Peyer's patch (tissue), 4 donors: ENCODE measurements at regions not wholly inside any gene's neighbourhood (a gene's known extent, or its start where the extent isn't known, plus 50 kb on each side); places are given as distances from the start of the nearest gene placed in this dataset.

Experiments
- DNase-seq, 3 donors: peaks; one replicate each; pipeline ENCODE4 v3.0.0-alpha.2; 2017 to 2019
- H3K27ac ChIP-seq, 4 donors: fragments of 200-600 bp; sonication (generic); one replicate each; pipeline ENCODE4 v1.5.1; 2016 to 2019
- H3K27me3 ChIP-seq, 2 donors: fragments of 200-600 bp; sonication (generic); one replicate each; pipeline ENCODE4 v1.5.1; 2019
- H3K36me3 ChIP-seq, 3 donors: fragments of 200-600 bp; sonication (generic); one replicate each; pipeline ENCODE4 v1.5.1; 2016 to 2019
- H3K4me1 ChIP-seq, 4 donors: fragments of 200-600 bp; sonication (generic); one replicate each; pipeline ENCODE4 v1.5.1; 2016 to 2019
- H3K4me3 ChIP-seq, 4 donors: fragments of 200-600 bp; sonication (generic); 1 replicate in 3 of 4; 2 replicates in 1 of 4; pipeline ENCODE4 v1.5.1; 2016 to 2019; ENCODE audit warnings: mild to moderate bottlenecking in 1 of 4
- H3K9me3 ChIP-seq, 4 donors: fragments of 200-600 bp; sonication (generic); one replicate each; pipeline ENCODE4 v1.5.1; 2016 to 2019; ENCODE audit warnings: mild to moderate bottlenecking in 1 of 4
- CTCF ChIP-seq, 6 experiments: fragments of 450-650 bp in 4 of 6; fragments of 200-600 bp in 2 of 6; sonication (generic) in 1 of 6; IDR thresholded peaks; one replicate each; pipeline ENCODE4 v1.5.1; 2017 to 2019; ENCODE audit warnings: antibody characterized with exemption in 6 of 6, mild to moderate bottlenecking in 3 of 6, moderate library complexity in 1 of 6
- POLR2A ChIP-seq, 2 donors: fragments of 450-650 bp; IDR thresholded peaks; one replicate each; pipeline ENCODE4 v1.5.1; 2017; ENCODE audit warnings: antibody characterized with exemption in 2 of 2, mild to moderate bottlenecking in 2 of 2, moderate library complexity in 2 of 2

GRCh38 chr3:16090706-16091105 is 83.8 kb upstream of the GALNT15 start:
- H3K4me1 ChIP-seq, result peaks cover 0 to 5% (median 0%) of the 10 kb centered on the region in 4 donors
- no peak overlapping the region for H3K4me3 ChIP-seq
- no peak for DNase-seq
- H3K27me3 ChIP-seq, result no peaks in the 10 kb centered on the region
- no peak for TF ChIP-seq POLR2A (IDR thresholded peaks at IDR 0.05)
- TF ChIP-seq CTCF (IDR thresholded peaks at IDR 0.05), result no peak
- no peaks in the 10 kb centered on the region for H3K36me3 ChIP-seq
- no peaks in the 10 kb centered on the region for H3K9me3 ChIP-seq
- H3K27ac ChIP-seq, result no peak overlapping the region

- Histone ChIP-seq H3K4me3 (no peak overlapping the region), H3K27me3 (no peaks in the 10 kb centered on the region), H3K4me1 (peaks cover 0 to 5% (median 0%) of the 10 kb centered on the region in 4 donors), H3K36me3 (no peaks in the 10 kb centered on the region), H3K27ac (no peak overlapping the region), H3K9me3 (no peaks in the 10 kb centered on the region)
- TF ChIP-seq POLR2A (IDR thresholded peaks at IDR 0.05), result no peak
- TF ChIP-seq CTCF (IDR thresholded peaks at IDR 0.05), result no peak
- no peak for DNase-seq
These were observed 81.6 kb upstream of the GALNT15 start for GRCh38 chr3:16092923-16093322.

GRCh38 chr3:16101295-16102186 is 72.9 kb upstream of the GALNT15 start:
- Histone ChIP-seq H3K36me3 (no peaks in the 10 kb centered on the region), H3K27me3 (no peaks in the 10 kb centered on the region), H3K4me3 (no peak overlapping the region), H3K27ac (peak overlapping the region in 3 of 4 donors; percentile 67 to 76 (median 76)), H3K9me3 (no peaks in the 10 kb centered on the region), H3K4me1 (no peaks in the 10 kb centered on the region)
- DNase-seq, result peak in 1 of 3 donors; percentile 80
- TF ChIP-seq CTCF (IDR thresholded peaks at IDR 0.05) (no peak), POLR2A (IDR thresholded peaks at IDR 0.05) (no peak)

- Histone ChIP-seq H3K27ac (peak overlapping the region in 3 of 4 donors; percentile 67 to 76 (median 76)), H3K36me3 (no peaks in the 10 kb centered on the region), H3K27me3 (no peaks in the 10 kb centered on the region), H3K4me3 (no peak overlapping the region), H3K9me3 (no peaks in the 10 kb centered on the region), H3K4me1 (no peaks in the 10 kb centered on the region)
- no peak for DNase-seq
- TF ChIP-seq CTCF (IDR thresholded peaks at IDR 0.05) (no peak), POLR2A (IDR thresholded peaks at IDR 0.05) (no peak)
These were observed 72.3 kb upstream of the GALNT15 start for GRCh38 chr3:16102187-16102561.

GRCh38 chr3:16102905-16103364 is 71.5 kb upstream of the GALNT15 start:
- Histone ChIP-seq H3K4me3 (no peak overlapping the region), H3K27ac (peak overlapping the region; percentile 3 to 63 (median 26)), H3K27me3 (no peaks in the 10 kb centered on the region), H3K36me3 (no peaks in the 10 kb centered on the region), H3K9me3 (no peaks in the 10 kb centered on the region), H3K4me1 (no peaks in the 10 kb centered on the region)
- no peak for TF ChIP-seq POLR2A (IDR thresholded peaks at IDR 0.05)
- peak in 2 of 6 experiments; percentile 12 to 13 for TF ChIP-seq CTCF (IDR thresholded peaks at IDR 0.05)
- DNase-seq, result no peak
